ENCODE measurements at regions not wholly inside any gene's neighbourhood (a gene's known extent, or its start where the extent isn't known, plus 50 kb on each side); places are given as distances from the start of the nearest gene placed in this dataset.

DNA sequence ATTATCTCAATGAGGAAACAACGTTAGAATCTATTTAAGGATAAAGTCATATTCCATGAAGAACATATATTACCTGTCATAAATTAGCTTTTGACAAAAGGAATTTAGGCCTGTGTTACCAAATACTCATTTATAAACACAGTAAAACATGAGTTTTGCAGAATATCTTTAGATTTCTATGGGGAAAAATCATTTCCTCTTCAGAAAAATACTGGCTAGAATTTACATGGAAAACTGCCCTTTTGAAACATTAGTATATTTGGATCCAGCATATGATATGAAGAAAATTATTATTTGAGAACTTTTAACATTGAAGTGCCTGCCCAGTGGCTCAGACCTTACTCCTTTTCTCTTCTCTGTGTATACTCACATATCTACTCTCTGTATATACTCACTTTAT lies 131.4 kb upstream of the NEIL3 start:
- Histone ChIP-seq H3K4me2 (ENCODE audit: low read length) (no peak overlapping the region), H3K4me3 (ENCODE audit: low read depth, low read length, poor library complexity, severe bottlenecking) (no peak overlapping the region), H3K27ac (ENCODE audit: low read depth, low read length, poor library complexity, severe bottlenecking) (no peak overlapping the region), H4K20me1 (ENCODE audit: insufficient read depth, low read length) (no peaks in the 10 kb centered on the region), H3K9me2 (ENCODE audit: insufficient read depth, low read length) (no peaks in the 10 kb centered on the region), H3K4me1 (ENCODE audit: insufficient read depth, low read length, poor library complexity, severe bottlenecking) (no peaks in the 10 kb centered on the region), H2AFZ (ENCODE audit: low read length) (no peak overlapping the region), H3K36me3 (ENCODE audit: insufficient read depth, low read length) (no peaks in the 10 kb centered on the region), H3K9me3 (ENCODE audit: low read length) (no peaks in the 10 kb centered on the region), H3K79me2 (ENCODE audit: insufficient read depth, low read depth, low read length) (no peaks in the 10 kb centered on the region)
- CTCF ChIA-PET (ENCODE audit: unreplicated experiment), result no interaction called here
- BruUV-seq (replicated peaks), result no TSS peak
- POLR2A ChIA-PET, result no interaction called here
- intact Hi-C loops (cut with micrococcal nuclease; ENCODE audit: unreplicated experiment), result no loop called here
- DNase-seq (ENCODE audit: low spot score), result no peak
- TF ChIP-seq EZH2phosphoT487 (IDR thresholded peaks at IDR 0.05; ENCODE audit: borderline replicate concordance, low read depth, low read length), result no peak
- TF ChIP-seq, protein P1, sequence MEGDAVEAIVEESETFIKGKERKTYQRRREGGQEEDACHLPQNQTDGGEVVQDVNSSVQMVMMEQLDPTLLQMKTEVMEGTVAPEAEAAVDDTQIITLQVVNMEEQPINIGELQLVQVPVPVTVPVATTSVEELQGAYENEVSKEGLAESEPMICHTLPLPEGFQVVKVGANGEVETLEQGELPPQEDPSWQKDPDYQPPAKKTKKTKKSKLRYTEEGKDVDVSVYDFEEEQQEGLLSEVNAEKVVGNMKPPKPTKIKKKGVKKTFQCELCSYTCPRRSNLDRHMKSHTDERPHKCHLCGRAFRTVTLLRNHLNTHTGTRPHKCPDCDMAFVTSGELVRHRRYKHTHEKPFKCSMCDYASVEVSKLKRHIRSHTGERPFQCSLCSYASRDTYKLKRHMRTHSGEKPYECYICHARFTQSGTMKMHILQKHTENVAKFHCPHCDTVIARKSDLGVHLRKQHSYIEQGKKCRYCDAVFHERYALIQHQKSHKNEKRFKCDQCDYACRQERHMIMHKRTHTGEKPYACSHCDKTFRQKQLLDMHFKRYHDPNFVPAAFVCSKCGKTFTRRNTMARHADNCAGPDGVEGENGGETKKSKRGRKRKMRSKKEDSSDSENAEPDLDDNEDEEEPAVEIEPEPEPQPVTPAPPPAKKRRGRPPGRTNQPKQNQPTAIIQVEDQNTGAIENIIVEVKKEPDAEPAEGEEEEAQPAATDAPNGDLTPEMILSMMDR (conservative IDR thresholded peaks at IDR 0.05; ENCODE audit: low read length), result no peak

DNA sequence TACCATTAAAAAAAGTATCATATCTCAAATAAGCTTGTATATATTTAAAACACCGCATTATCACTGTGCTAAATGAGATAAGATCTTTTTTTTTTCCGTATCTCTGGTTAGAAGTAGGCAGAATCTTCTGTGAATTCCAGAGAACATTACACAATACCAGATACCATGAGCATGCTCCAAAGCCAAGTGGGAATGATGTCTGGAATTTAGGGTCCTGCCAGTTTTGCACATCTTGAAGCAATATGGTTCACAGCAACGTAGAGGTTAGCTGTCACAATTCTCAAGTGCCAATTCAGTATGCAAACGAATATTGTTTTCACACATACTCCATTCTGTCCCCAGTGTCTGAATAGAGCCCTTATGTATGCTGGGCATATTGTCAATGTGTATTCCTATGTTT lies 127.5 kb upstream of the NEIL3 start:
- no peaks in the 10 kb centered on the region for H3K79me2 ChIP-seq (ENCODE audit: insufficient read depth, low read depth, low read length)
- no peak overlapping the region for H3K4me2 ChIP-seq (ENCODE audit: low read length)
- DNase-seq (ENCODE audit: low spot score), result no peak
- TF ChIP-seq, protein P1 (conservative IDR thresholded peaks at IDR 0.05; ENCODE audit: low read length), result no peak
- TF ChIP-seq EZH2phosphoT487 (IDR thresholded peaks at IDR 0.05; ENCODE audit: borderline replicate concordance, low read depth, low read length), result no peak
- CTCF ChIA-PET (ENCODE audit: unreplicated experiment), result no interaction called here
- no TSS peak for BruUV-seq (replicated peaks)
- POLR2A ChIA-PET, result no interaction called here
- H3K9me2 ChIP-seq (ENCODE audit: insufficient read depth, low read length), result no peaks in the 10 kb centered on the region
- no peaks in the 10 kb centered on the region for H3K36me3 ChIP-seq (ENCODE audit: insufficient read depth, low read length)
- H3K4me1 ChIP-seq (ENCODE audit: insufficient read depth, low read length, poor library complexity, severe bottlenecking), result no peaks in the 10 kb centered on the region
- H2AFZ ChIP-seq (ENCODE audit: low read length), result no peak overlapping the region
- H3K27ac ChIP-seq (ENCODE audit: low read depth, low read length, poor library complexity, severe bottlenecking), result no peak overlapping the region
- intact Hi-C loops (cut with micrococcal nuclease; ENCODE audit: unreplicated experiment), result no loop called here
- no peak overlapping the region for H3K4me3 ChIP-seq (ENCODE audit: low read depth, low read length, poor library complexity, severe bottlenecking)
- no peaks in the 10 kb centered on the region for H3K9me3 ChIP-seq (ENCODE audit: low read length)
- no peaks in the 10 kb centered on the region for H4K20me1 ChIP-seq (ENCODE audit: insufficient read depth, low read length)

DNA sequence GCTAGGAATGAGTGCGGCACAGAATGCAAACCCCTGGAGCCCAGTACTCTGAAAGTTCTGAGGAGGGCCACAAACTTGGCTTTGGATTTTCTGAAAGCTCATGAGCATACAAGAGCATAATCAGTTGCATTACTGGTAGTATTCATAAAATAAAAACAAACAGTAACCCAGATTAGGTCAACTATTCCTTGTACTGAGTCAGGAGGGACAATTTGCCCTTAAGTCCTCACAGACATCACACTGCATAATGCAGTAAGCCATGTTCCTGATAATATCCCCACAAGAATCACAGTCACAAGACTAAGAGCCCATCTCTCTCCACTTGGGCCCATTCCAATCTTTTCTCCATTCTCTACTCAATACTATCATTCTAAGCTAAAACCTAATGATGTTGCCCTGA lies 126.9 kb upstream of the NEIL3 start:
- H3K9me2 ChIP-seq (ENCODE audit: insufficient read depth, low read length), result no peaks in the 10 kb centered on the region
- H3K27ac ChIP-seq (ENCODE audit: low read depth, low read length, poor library complexity, severe bottlenecking), result no peak overlapping the region

More for the DNA sequence above, 126.9 kb upstream of the NEIL3 start:
- Histone ChIP-seq H3K9me3 (ENCODE audit: low read length) (no peaks in the 10 kb centered on the region), H3K36me3 (ENCODE audit: insufficient read depth, low read length) (no peaks in the 10 kb centered on the region), H3K79me2 (ENCODE audit: insufficient read depth, low read depth, low read length) (no peaks in the 10 kb centered on the region), H4K20me1 (ENCODE audit: insufficient read depth, low read length) (no peaks in the 10 kb centered on the region), H3K4me3 (ENCODE audit: low read depth, low read length, poor library complexity, severe bottlenecking) (no peak overlapping the region), H2AFZ (ENCODE audit: low read length) (no peak overlapping the region), H3K4me1 (ENCODE audit: insufficient read depth, low read length, poor library complexity, severe bottlenecking) (no peaks in the 10 kb centered on the region), H3K4me2 (ENCODE audit: low read length) (no peak overlapping the region)
- intact Hi-C loops (cut with micrococcal nuclease; ENCODE audit: unreplicated experiment), result no loop called here
- no TSS peak for BruUV-seq (replicated peaks)
- ChIA-PET POLR2A (no interaction called here), CTCF (ENCODE audit: unreplicated experiment) (no interaction called here)
- DNase-seq (ENCODE audit: low spot score), result no peak
- TF ChIP-seq, protein P1 (conservative IDR thresholded peaks at IDR 0.05; ENCODE audit: low read length), result no peak
- no peak for TF ChIP-seq EZH2phosphoT487 (IDR thresholded peaks at IDR 0.05; ENCODE audit: borderline replicate concordance, low read depth, low read length)
